Myocyte (in vitro differentiated cells): ENCODE measurements at regions not wholly inside any gene's neighbourhood (a gene's known extent, or its start where the extent isn't known, plus 50 kb on each side); places are given as distances from the start of the nearest gene placed in this dataset.

ENCODE experiments used
- DNase-seq: peaks from one replicate; pipeline ENCODE4 v3.0.0-alpha.2; 2012; ENCODE audit warnings: low read depth

DNA sequence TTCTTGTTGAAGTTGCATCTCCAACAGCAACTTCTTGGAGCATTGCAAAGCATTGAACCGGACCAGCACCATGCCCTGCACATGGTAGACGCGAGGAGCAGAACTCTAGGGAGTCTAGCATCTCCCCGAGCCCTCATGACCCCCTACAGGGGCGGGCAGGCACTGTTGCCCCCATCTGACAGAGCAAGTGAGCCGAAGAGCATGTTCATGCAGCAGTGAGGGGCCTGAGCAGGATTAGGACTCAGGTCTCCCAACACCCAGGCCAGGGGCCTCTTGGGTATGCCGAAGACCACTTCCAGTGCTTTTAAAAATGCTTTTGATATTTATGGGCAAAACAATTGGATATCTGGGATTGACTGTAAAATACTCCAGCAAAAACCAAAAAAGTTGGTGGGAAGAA, 163.3 kb downstream of the TFCP2L1 start:
- no peak for DNase-seq

DNA sequence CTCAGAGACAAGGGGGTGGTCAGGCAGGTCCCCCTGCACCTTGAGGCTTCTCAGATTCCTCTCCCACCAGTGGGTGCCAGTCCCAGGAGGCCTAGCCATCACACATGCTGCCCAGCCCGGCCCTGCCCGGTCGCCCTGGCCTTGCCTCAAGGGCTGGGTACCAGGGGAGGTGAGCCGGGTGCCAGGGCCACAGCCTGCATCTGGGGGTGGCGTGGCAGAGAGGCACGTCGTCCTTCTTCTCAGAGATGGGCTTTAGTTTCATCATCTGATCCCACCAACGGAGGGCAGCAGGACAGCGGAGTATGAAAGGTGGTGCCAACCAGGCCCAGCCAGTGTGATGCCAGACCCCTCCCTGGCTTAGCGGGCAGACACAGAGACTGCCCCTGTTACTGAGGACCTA, 161.7 kb downstream of the TFCP2L1 start:
- DNase-seq = no peak

DNA sequence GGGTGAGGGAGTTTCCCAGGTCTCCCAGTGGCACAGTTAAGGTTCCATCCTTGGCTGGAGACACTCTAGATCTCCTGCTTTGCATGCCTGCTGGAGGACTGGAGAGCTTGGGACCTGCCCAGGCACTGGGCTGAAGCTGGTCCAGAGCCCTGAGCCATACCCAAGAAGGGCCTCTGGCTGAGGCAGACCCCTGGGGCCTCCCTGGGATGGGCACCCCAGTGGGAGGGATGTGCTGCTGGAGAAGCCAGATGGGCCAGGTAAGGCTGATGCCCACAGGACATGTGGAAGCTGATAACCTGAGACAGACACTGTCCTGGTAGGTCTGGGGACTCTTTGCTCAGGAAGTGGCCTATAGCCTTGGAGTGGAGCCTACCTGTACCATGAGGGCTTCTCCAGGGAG, 160.7 kb downstream of the TFCP2L1 start:
- no peak for DNase-seq

DNA sequence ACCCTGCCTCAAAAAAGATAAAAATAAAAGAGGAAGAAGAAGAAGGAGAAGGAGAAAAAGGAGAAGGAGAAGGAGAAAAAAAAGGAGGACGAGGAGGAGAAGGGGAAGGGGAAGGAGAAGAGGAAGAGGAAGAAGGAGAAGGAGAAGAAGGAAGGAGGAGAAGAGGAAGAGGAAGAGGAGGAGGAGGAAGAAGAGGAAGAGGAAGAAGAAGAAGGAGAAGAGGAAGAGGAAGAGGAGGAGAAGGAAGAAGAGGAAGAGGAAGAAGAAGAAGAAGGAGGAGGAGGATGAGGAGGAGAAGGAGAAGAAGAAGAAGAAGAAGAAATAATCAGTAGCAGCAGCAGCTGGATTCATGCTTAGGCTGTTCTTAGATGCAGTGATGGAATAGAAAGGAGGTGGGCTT, 159.7 kb downstream of the TFCP2L1 start:
- DNase-seq = no peak

DNA sequence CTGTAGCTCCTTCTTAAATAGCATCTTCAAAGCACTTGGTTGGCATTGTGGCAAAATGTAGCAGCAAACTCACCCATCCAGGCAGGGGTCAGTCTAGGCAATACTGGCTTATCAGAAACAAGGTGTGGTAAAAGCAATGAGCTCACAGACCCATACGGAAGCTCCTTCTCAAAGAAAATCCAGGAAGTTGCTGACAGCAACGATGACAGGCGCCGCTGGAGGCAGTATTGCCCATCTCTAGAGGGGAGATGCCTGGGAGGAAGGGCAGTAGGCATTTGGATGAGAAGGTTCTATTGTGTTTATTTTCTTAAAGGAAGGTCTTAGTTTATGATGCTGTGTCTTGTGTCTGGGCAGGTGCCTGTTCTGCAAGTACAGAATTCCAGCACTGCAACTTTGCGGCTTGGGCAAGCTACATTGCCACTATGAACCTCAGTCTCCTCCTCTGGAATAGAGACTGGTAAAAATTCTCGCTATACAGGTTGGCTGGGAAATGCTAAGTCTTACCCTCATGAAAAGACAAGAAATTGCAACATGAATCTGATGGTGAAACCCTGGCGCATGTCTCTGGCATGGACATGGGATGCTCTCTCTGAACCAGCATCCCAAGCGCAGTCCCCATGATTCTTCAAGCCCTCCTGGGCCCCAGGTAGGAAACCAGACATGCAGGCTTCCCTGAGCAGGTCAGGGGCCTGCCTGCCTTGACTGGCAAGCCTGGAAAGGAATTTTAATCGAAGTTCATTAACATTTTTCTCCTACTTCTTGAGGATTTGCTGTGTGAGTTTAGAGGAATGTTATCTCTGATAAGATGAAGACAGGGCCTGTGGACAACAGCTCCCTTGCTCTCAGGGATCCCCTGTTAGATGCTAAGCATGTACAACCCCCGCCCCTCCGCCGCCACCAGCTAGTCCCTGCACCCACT, 156.0 kb downstream of the TFCP2L1 start:
- DNase-seq = peak; percentile 22

DNA sequence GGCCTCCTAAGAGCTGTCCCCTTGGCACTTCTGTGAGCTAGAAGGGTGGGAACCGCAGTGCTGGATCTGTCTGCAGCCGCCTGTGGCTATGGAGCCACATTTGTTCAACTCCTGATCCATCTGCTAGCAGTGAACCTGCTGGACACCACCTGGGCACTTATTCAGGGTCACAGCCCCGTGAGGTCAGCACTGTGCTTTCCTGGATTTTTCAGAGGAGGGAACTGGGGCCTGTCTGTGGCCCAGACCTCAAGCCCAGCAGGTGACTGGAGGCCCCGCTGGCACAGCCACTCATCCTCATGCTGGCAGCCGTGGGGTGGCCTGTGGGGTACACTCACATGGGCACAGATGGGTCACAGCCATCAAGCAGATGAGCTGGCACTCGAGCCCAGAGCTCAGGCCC, 155.3 kb downstream of the TFCP2L1 start:
- DNase-seq = no peak

DNA sequence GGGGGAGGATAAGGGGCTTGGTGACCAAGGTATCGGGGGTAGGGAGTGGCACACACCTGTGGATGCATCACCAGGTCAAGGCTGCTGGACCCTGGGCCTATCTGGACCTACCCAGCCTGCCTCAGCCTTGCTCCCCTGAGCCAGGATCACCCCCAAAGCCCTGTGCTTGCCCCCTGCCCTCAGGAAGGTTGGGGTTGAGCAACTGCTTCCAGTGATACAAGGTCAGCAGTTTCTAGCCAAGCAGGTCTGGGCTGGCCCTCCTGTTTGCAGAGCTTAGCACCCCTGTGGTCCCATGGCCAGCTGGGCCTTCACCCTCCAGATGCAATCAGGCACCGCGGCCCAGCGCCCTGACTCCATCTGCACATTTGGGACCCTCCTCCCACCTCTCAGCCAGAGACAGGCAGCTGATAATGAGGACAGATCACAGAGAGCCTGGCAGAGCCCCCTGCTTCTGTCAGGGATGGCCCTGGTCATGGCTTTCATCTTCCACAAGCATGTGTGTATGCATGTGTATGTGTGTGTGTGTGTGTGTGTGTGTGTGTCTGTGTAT, 154.6 kb downstream of the TFCP2L1 start:
- no peak for DNase-seq

DNA sequence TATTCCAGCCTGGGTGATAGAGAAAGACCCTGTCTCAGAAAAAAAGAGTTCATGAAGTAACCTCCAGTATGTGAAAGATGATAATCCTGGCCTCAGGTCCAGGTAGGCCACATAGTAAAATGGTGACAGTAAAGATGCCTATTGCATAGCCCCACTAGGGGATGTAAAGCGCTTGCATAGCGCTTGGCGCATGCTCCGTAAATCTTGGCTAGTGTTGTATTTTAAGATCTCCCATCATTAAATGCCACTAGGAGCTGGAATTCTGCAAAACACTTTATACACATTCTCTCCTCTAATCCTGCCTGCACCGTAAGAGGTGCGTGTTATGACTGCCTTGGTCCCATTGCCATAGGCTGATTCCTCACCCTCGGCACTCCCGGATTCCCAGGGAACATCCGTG, 153.6 kb downstream of the TFCP2L1 start:
- no peak for DNase-seq

DNA sequence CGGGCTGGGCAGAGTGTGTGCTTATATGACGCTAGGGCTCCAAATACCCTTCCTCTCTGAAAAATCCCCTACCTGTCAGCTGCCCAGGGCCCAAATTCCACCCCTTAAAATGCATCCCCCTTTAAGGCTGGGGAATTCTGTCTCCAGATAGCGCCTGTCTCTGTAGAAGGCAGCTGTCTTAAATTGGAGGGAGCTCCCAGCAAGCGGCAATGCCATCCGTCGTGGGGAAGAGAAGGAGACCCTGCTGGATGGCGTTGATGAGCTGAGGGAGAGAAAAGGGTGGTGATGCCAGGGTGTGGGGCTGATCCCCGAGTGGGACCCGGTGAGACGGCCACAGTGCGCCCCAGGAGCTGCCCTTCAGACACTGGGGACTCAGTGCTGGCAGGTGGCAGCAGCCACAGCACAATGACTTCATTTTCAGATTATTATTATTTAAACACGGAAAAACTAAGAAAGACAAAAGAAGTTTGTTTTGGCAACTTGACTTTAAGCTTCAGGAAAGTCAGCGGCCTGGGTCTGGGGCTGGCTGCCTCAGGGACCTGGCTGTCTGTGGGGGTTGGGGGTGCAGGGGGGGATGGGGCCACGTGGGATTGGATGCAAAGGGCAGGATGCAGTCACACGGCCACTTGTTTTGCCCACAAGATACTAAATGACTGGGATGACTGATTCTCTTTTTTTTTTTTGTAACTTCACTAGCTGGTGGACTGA, 152.8 kb downstream of the TFCP2L1 start:
- no peak for DNase-seq

DNA sequence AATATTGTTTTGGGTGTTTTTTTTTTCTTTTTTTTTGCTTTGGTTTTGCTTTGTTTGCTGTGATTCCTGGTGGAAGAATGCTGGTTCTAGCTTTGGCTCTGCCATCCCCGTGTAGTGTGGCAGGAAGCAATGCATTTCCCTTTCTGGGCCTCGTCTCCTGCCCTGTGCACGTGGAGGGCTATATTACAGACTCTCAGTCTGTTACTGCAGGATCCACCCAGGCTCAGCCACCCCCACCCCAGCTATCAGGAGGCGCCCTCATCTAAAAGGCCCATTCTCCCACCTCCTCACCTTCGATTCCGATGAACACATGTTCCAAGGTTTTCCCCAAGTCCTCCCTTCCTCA, 152.3 kb downstream of the TFCP2L1 start:
- no peak for DNase-seq

DNA sequence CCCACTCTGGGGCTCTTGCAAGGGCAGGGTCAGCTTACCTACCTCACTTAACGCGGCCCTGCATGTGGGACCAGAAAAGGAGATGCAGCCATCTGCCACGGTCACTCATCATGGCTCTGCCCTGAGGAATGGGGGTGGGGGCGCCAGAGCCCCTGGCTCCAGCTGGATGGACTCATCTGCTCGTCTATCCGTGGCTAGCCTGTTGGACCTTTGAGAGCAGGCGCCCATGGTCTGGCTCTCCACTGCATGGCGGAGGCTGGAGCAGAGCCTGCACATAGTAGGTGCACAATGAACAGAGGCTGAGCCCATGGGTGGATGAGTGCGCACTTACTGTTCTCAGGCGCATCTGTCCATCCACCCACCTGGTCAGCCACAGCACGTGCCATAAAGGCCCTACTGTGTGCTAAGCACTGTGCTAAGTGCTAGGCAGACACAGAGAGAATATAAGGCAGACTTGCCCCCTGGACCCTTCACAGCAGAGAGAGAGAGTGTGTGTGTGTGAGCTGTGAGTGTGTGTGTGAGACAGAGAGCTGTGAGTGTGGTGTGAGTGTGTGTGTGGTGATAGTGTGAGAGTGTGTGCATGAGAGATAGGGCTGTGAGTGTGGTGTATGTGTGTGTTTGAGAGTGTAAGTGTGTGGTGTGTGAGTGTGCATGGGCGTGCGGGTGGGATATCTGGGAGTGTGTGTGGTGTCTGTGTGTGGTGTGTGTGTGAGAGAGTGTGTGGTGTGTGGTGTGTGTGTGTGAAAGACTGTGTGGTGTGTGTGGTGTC, 151.3 kb downstream of the TFCP2L1 start:
- no peak for DNase-seq

DNA sequence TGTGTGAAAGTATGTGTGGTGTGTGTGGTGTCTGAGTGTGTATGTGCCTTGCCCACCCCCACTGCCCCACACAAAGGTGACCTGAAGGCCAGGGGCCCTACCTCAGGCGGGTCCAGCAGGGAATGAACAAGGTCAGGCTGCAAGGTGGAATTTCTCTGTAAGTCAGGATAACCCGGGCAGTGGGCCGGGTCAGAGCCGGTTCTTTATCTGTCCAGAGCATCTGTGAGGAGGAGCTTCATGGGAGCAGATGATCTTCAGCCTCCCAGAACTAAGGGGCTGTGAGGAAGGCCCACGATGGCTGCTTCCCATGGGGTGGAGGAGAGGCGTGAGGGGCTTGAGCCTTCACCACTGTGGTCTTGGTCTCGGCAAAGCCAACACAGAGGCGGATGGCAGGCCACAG, 150.3 kb downstream of the TFCP2L1 start:
- DNase-seq = no peak

DNA sequence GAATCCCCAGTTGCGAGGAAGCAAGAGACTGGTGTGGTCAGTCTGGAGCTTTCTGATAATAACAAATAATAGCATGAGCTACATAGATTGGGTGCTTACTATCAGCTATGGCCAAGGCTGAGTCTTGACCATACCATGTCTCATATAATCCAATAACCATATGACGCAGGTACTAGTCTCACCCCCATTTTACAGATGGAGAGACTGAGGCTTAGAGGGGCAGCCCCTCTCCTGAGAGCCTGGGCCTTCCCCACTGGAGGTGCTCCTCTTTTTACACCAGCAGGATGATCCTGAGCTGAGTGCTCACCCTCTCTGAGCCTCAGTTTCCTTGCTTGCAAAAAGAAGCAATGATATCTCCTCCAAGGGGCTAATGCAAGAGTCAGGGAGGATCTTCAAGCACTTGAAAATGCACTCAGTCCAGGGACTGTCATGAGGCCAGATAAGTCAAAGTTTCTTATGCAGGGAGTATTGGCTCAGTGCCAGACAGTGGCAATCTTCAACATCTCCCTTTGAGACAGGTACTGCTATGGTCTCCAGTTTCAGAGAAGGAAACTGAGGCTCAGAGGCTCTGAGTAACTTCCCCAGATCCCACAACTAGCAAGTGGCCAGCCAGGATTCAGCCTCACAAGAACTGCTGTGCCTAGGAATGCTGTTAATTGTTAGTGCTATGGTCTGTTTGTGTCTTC, 149.7 kb downstream of the TFCP2L1 start:
- no peak for DNase-seq

DNA sequence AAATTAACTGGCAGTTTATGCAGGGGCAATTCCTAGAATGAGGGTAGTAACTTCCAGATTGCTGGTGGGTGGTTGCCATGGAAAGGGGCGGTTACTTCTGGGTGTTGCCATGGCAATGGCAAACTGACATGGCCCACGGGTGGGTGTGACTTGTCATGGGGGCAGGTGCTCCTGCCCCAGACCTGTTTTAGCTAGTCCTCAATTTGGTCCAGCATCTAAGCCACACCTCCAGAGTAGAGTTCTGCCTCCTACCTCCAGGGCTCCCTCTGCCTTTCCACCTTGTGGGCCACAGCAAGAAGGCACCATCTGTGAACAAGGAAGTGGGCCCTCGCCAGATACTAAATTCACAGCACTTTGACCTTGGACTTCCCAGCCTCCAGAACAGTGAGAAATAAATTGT, 148.7 kb downstream of the TFCP2L1 start:
- DNase-seq = no peak

DNA sequence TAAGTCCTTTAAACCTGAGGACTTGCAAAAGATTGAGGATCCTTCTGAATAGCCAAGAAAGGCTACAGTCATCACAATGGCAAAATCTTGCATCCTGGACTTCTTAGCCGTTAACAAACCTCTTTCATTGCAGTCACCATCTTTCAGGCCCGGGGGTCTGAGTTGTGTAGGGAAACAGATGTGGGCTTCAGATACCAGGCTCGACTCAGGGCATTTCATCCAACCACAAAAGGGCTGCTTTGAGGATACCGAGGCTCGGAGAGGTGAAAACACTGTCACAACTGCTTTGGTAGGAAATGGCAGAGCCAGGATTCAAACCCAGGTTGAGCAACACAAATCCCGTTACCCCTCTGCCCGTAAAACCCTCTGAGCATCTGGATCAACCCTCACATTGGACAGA, 147.4 kb downstream of the TFCP2L1 start:
- DNase-seq = no peak

DNA sequence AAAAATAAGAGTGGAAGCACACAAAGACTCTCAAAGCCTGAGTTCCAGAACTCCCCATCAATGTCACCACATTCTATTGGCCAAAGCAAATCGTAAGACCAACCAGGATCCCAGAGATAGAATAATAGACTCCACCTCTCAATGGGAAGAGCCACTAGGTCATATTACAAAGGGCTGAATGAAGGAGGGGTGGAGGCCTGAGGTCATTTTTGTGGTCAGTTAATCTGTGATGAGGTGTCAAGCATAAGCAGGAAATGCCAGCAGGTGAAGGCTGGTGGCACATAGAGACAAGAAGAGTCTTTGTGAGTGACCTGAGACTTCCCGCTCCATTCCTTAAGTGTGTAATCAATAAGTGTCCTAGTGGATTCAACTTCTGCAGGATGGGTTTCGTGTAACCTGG, 144.3 kb downstream of the TFCP2L1 start:
- DNase-seq = peak; percentile 22

DNA sequence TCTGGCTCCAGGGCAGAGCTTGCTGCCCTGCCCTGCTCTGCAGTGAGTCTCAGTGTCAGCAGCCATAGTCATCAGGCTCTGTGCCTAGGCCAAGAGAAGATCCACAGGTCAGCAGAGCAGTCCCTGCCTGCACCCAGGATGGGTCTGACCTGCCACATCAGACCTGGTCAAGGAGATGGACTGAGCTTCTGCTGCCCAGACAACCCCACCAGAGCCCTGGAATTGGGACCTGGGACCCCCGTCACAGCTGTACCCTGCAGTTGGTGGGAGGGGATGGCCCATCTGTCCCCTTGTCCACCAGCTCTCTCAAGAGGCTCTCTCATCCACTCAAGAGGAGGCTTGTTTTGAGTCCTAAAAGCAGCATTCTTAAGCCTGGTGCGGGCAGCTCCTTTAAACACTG, 142.6 kb downstream of the TFCP2L1 start:
- DNase-seq = no peak

DNA sequence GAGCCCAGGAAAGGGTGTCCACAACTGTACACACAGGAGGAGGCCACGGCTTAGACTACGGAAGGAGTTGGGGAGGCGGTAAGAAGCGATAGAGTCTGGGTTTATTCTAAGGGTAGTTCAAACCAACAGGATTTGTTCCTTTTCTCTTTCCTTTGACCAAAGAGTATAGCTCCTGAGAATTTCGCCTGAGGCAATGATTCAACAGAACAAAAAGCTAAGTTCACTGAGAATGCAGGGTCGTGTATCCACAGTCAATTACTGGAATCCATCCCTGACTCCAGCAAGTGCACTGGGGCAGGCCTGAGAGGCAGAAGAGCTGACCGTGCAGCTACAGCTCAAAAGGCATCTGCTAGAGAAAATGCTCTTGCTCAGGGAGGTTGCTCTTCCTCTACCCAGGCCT, 140.9 kb downstream of the TFCP2L1 start:
- no peak for DNase-seq

DNA sequence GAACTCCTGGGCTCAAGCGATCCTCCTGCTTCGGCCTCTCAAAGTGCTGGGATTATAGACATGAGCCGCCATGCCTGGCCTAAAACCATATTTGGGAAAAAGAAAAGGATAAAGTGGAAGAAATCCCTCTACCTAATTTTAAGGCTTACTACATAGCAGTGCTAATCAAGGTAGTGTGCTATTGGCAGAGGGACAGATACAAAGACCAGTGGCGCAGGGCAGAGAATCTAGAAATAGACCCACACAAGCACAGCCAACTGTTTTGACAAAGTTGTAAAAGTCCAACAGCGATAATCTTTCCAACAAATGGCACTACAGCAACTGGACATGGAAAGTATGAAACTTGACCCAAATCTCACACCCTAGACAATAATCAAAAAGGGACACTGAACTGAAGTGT, 138.4 kb downstream of the TFCP2L1 start:
- DNase-seq = peak; percentile 37

DNA sequence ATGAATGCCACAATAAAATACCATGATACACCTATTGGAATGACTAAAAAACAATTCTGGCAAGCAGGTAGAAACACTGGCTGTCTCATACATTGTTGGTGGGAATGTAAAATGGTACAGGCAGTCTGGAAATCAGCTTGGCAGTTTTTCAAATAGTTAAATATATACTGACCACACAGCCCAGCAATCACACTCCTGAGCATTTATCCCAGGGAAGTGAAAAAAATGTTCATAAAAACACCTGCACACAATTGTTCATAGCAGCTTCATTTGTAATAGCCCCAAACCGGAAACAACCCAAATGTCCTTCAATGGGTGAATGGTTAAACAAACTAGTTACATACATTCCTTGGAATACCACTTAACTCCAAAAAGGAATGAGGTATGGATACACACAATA, 137.2 kb downstream of the TFCP2L1 start:
- no peak for DNase-seq

DNA sequence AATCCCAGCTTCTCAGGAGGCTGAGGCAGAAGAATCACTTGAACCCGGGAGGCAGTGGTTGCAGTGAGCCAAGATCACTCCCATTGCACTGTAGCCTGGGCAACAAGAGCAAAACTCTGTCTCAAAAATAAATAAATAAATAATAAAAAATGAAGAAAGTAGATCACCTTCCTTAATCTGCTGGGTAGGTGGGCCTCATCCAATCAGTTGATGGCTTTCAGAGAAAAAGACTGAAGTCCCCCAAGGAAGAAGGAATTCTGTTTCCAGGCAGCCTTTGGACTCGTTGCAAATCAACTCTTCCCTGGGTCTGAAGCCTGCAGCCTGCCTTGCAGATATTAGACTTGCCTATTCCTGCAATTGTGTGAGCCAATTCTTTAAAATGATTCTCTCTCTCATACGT, 136.5 kb downstream of the TFCP2L1 start:
- DNase-seq = no peak
